GM10266 (cell line): ENCODE measurements at regions not wholly inside any gene's neighbourhood (a gene's known extent, or its start where the extent isn't known, plus 50 kb on each side); places are given as distances from the start of the nearest gene placed in this dataset.

Experiments used
- DNase-seq: peaks from one replicate; pipeline ENCODE4 v3.0.0; 2012; ENCODE audit errors: extremely low spot score
- CTCF ChIP-seq: IDR thresholded peaks from 2 replicates; pipeline ENCODE4 v1.5.1; 2012; ENCODE audit warnings: mild to moderate bottlenecking, low read depth; ENCODE audit not compliant: control insufficient read depth, insufficient read depth; ENCODE audit errors: missing control alignments

GRCh38 chr18:26723981-26724380 lies 141.5 kb downstream of the AQP4 start:
- DNase-seq = no peak
- no peak for TF ChIP-seq CTCF

GRCh38 chr18:26722565-26722931 lies 143.0 kb downstream of the AQP4 start:
- DNase-seq = no peak
- TF ChIP-seq CTCF = no peak

GRCh38 chr18:26721854-26722564 lies 143.5 kb downstream of the AQP4 start:
- TF ChIP-seq CTCF = no peak
- DNase-seq = no peak

- no peak for DNase-seq
- TF ChIP-seq CTCF = no peak
Measured at GRCh38 chr18:26719896-26720295, 145.6 kb downstream of the AQP4 start.

GRCh38 chr18:26717123-26717719 lies 148.3 kb downstream of the AQP4 start:
- no peak for DNase-seq
- no peak for TF ChIP-seq CTCF

GRCh38 chr18:26714739-26715138 lies 150.8 kb downstream of the AQP4 start:
- no peak for DNase-seq
- TF ChIP-seq CTCF = no peak

- TF ChIP-seq CTCF = no peak
- DNase-seq = no peak
Measured at GRCh38 chr18:26711756-26712155, 153.8 kb downstream of the AQP4 start.
